CD4-positive, alpha-beta T cell treated with Interferon gamma for 1 hour (primary cell): ENCODE measurements at regions not wholly inside any gene's neighbourhood (a gene's known extent, or its start where the extent isn't known, plus 50 kb on each side); places are given as distances from the start of the nearest gene placed in this dataset.
"Not testable (repeated sequence)": the region's sequence is repeated elsewhere in the genome, so short reads cannot be mapped to it uniquely, and the experiment has no call there.

Experiments used
- DNase-seq: peaks from one replicate; pipeline ENCODE4 v3.0.0-alpha.2; 2020

DNA sequence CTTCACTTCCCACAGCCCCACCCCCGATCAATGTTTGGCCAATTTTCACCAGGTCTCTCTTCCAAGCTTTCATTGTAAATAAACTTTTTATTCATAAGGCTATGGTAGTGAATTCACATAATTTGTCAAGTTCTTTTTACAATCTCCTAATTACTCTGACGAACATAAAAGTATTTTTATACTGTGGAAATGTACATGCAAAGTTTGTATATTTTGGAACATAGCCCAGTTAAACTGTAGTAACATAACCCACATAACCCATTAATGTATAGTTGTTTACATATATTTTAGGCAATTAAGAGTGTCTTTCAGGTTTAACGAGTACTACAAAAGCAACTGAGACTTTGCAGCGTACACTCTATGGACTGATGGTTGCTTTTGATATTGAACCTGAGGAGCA, 228.3 kb upstream of the ERBB4 start:
- no peak for DNase-seq

DNA sequence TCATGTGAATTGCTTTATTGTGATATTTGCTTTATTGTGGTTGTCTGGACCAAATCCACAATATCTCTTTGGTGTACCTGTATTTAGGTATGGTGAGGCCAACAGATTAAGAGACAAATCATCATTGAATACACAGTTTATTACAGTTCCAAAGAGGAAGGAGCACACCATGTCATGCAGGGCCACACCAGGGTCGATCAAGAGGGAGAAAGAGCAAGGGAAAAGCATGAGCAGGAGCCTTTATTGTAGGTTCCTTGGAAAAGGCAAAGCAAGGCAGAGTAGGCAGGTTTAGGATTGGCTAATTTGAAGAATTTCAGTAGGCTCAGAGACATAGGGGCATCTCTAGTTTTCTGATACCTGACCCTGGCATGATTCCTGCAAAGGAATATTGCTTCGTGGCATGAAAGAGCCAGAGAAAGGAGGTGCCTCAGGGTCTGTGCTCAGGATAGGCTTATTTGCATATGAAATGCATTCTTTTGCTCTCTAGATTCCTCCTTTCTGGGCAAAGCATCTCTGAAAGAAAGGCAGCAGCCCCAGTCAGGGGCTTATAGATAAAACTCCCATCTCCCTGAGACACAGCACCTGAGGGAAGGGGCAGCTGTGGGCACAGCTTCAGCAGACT, 214.2 kb upstream of the ERBB4 start:
- no peak for DNase-seq

DNA sequence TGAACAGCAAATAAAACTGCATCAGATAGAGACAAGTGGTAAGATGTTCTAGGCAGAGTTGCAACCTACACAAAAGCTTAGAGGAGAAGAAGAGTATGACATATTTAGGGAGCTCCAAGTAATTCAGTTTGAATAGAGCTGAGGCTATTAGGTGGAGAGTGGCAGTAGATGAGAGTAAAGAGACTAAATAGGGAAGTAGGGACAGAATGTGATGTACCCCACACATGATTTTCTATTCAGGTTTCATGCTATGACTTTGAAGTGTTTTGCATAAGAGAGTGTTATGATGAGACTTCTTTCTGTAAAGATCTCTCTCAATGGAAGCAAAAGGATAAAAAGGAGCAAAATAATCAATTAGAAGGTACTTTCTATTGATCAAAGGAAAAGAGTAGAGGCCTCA, 206.8 kb upstream of the ERBB4 start:
- DNase-seq, result no peak

DNA sequence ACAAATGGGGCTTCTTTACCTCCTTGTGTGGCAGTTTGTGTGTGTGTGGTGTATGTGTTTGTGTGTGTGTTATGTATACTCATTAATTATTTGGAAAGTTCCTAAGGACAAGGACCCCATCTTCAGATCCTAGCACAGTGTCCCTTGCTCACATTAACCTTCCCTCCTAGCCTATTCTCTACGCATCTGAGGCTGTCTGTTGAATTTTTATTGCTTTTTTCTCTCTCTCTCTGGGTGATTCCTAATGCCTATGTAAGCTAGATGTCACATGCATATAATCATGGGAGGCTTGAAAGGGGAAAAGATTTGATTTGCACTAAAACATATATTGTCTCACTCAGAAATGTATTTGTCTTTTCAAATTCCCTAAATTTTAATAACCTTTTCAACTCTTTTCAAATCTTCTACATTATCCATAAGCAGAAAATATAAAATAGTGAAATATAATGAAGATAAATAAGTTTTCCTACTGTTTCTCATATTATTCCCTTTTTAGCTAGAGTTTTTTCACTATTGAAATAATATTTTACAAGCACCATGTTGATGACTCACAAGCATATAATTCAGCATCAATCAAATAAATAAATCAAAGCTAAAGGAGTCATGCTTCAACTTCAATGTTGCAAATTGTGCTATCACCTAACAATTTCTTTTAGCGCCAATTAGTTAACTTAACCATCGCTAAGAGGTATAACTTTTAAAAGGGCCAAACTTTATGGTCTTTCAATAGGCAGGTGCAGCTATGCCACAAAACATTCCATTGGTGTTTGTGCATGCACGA, 199.0 kb upstream of the ERBB4 start:
- no peak for DNase-seq

DNA sequence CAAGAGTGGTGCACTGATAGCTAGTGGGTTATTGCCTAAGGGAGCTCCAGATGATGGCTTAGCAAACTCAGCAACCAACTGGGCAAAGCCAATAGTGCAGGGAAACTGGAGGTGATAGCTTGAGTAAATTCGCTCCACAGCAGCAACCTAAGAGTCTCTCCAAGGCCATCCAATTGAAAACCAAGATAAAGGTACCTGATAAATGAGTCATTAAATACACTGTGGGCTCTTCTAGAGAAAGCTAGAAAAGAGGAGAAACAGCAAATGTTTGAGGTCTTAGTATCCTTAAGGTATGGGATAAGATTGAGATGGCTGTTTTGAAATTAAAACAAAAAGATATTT, 197.8 kb upstream of the ERBB4 start:
- DNase-seq, result no peak

DNA sequence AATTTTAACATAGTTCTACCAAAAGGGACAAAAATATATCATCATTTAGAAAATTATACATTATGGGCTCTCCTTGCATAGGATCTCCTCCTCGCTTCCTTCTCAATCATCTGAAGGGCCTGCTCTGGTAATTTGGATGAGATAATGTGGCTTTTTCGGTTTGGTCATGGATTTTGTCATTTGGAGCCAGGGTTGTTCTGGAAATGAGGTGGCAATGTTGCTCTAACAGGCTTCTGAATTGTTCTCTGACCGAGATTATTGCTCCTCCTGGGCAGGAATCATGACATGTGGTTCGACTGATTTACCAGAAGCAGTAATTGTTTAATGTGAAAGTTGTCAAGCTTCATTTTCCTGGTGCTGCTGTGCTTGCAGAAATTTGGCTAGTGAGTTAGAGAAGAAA, 194.7 kb upstream of the ERBB4 start:
- no peak for DNase-seq

DNA sequence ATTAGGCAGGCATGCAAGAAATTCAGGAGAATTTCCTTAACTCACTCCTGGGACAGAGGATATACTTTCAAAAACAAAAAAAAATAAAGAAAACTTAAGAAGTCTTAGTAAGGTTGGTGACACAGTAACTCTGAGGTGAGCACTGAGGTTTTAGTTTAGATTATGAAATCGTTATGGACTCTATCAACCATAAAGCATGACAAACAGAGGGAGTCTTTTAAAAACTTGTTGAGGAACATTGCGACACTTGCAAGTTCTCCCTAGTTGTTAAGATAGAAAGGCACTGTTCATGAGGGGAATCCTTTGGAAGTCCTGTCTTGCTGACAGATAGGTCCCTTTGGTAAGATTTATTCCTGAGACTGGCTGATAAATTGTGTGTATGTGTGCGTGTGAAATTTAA, 194.3 kb upstream of the ERBB4 start:
- DNase-seq, result no peak

DNA sequence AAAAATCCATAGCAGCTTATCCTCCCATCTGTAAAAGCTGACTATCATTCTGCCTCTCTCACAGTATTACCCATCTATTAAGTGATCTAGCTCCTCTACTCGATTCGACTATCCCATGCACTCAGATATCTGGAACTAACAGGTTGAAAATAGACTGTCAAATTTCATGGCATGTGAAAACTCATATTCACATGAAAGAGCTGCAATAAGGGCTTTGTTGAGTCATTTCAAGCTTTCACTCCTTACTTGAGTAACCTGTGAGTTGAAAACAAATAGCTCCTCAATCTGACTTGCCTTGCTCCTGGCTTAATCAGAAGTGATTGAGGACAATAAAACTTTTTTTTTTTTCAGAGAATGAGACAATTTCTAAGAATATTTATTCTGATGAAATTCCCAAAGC, 192.4 kb upstream of the ERBB4 start:
- DNase-seq, result no peak

DNA sequence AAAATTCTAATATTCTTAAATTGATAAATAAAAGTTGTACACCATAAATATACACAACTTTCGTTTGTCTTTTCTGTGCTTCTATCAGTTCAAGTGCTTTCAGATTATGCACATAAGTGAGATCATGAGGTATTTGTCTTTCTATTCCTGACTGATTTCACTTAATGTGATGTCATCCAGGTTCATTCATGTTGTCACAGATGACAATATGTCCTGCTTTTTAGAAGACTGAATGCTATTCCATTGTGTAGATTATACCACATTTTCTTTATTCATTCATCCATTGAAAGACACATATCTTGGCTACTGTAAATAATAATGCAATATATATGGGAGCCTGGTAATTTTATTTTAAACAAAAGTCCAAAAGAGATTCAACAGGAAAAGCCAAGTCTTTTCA, 190.1 kb upstream of the ERBB4 start:
- DNase-seq, result no peak

DNA sequence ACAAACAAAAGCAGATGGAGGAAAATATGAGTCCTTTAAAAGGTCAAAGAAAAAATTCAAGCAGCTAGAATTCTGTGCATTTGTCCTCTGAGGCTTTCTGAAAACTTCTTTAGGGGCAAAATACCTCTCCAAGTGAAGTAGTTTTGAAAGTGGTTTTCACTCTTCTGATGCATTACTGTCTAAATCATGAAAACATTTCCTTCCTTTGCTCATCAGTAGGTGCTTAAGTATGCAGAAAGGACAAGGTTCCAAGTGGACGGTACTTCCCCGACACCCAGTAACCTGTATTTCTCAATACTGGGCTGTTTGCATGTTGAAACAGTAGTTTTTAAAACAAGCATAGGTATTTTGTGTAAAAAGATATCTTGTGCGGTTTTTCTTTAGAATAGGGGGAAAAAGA, 189.1 kb upstream of the ERBB4 start:
- no peak for DNase-seq

DNA sequence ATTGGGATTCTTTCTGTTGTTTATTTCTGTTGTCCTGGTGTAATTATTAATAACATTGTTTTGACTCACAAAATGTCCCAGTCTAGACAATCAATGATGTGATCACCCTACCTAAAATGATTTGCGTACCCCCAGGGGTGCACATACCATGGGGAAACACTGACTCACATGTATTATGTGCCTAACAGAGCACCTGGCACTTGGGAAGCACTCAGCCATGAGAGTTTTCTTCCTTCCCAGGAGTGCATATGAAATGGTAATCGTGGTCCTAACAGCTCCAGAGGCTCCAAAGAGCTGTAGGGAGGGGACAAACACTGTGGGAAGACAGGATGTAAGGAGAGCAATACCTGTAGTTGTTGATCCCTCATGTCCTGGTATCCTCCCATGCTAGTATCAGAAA, 187.8 kb upstream of the ERBB4 start:
- DNase-seq, result no peak

DNA sequence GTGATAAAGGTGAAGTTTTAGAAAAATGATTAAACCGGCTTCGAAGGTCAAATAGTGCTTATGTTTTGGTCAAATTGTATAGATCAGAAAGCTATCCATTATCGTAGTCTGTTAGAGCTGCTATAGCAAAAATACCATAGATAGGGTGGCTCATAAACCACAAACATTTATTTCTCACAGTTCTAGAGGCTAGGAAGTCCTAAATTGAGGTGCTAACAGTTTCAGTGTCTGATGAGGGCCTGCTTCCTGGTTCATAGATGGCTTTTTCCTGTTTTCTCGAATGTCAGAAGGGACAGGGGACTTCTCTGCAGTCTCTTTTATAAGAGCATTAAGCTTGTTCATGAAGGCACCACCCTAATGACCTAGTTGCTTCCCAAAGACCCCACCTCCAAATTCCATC, 186.6 kb upstream of the ERBB4 start:
- no peak for DNase-seq

DNA sequence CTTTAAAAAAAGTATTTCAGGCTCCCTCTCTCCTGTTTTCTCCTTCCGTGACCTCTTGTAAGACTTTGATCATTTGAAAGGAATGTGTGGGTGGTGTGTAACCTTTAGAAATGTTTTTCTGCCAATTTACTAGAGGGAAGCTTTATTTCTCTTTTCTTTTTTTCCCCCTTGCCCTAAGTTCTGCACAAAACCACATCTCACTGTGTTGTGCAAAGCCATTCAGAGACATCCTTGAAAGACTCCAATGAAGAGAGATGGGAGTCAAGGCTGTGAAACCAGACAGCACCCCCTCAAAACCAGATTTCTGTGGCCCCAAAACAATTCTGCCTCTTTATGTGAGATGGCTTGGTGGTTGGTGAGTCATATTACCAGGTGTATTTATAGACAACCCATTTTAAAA, 184.6 kb upstream of the ERBB4 start:
- no peak for DNase-seq

DNA sequence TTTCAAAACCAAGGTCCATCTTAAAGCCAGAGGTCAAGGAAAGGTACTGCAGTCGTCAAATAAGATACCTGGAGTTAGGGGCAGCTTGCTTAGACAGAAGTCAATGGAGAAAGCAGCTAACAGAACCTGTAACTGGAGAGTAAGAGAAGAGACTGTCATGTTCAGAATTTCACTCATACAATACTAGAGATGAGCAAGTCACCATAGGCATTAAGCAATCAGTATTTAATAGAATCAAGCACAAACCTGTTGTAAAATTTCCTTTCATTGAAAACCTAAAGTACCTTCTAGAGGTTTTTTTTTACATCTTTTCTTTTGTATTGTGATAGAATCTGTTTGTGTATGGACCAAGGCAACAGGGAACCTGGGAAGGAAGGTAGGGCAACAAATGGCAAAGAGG, 183.4 kb upstream of the ERBB4 start:
- no peak for DNase-seq

DNA sequence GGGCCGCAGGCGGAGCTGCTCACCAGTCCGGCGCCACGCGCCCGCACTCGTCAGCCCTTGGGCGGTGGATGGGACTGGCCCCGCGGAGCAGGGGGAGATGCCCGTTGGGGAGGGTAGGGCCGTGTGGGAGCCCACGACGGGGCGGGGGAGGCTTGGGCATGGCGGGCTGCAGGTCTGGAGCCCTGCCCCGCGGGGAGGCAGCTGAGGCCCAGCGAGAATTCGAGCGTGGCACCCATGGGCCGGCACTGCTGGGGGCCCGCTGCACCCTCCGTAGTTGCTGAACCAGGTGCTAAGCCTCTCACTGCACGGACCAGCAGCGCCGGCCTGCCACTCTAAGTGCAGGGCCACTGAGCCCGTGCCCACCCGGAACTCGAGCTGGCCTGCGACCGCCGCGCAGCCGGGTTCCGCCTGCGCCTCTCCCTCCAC, 182.4 kb upstream of the ERBB4 start:
- DNase-seq, result no peak

DNA sequence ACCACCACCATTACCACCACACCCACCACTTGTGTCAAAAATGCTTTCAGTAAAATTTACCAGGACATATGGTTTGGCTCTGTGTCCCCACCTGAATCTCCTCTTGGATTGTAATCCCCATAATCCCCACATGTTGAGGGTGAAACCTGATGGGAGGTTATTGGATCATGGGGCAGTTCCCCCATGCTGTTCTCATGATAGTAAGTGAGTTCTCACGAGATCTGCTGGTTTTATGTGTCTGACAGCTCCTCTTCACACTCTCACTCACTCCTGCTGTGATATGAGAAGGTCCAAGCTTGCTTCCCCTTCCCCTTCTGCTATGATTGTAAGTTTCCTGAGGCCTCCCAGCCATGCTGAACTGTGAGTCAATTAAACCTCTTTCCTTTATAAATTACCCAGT, 176.8 kb upstream of the ERBB4 start:
- not testable (repeated sequence) for DNase-seq

DNA sequence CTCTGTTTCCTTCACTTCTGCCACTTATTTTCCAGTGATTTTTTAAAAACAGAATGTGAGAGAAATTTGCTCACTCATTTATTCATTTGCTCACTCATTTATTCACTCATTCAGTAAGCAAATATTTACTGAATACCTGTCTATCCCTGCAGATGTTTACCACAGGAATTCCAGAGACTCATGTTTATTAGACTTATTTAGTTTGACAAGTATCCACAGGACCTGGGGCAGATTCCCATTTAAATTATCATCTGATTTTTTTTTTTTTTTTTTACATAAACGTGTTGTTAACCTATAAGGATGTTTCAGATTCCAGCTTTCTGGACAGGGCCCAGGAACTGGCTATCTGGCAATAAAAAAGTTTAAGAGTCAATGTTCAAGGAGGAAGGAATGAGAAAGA, 175.1 kb upstream of the ERBB4 start:
- no peak for DNase-seq

DNA sequence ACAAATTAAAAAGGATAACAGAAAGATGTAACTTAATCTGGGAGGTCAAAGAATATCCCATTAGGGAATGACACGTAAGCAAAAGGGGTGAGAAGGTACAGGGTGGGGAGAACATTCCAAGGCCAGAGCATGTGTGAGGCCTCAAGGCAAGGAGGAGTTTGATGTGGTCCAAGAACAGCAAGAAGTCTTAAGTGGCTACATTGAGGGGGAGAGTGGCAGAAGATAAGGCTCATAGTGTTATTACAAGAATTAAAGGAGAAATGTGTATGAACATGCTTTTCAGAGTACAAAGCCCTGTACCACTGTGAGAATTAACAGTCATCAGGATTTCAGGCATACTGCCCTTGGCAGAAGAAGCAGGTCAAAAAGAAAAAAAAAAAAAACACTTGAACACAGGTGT, 174.4 kb upstream of the ERBB4 start:
- DNase-seq, result no peak

DNA sequence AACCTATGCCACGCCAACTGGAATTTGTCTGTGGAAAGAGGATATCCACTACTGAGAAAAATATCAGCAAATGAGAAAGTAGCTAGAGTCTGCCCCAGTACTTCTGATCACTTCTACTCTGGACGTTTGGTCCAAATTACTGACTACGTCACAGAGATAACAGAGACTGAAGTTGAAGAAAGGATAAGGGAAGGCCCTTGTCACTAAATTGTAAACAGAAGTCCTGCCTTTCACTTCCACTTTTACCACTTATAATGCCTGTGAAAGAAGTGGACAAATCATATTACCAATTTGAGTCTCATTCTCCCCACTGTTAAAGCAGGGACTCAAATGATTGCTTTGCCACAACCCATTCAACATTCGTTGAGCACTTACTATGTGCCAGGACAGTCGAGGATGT, 173.9 kb upstream of the ERBB4 start:
- no peak for DNase-seq

DNA sequence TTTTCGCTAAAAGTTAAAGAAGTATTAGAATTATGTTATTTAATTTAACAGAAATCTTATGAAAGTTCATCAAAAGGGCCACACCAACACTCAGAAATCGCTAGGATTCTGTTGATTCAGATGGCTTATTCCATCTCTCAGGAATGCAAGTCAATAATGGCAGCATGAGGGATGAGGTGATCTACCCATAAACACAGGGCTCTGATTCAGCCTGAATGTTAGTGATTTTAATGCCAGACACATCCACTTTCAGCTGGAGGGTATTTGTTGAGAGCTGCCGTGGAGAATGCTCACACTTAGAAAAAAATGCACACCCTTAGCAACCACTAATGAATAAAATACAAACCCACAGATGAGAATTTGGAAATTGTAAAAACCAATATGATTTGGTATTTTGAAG, 173.3 kb upstream of the ERBB4 start:
- DNase-seq, result no peak

DNA sequence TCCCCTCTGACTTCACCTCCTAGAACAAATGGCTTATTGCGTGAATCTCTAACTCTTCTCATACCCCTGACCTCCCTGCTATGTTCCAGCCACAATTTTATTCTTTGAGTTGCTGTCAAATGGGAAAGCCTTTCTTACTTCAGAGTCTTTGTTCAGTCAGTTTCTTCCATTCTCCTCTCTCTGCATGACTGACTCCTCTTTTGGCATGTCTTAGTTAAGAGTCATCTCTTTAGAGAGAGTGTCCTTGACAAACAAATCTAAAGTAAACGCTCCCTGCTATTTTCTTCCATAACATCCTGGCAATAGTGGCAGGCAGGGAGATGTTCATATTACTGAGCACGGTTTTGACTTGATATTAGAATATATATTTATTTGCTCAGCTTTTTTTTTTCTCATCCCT, 170.7 kb upstream of the ERBB4 start:
- DNase-seq, result no peak

DNA sequence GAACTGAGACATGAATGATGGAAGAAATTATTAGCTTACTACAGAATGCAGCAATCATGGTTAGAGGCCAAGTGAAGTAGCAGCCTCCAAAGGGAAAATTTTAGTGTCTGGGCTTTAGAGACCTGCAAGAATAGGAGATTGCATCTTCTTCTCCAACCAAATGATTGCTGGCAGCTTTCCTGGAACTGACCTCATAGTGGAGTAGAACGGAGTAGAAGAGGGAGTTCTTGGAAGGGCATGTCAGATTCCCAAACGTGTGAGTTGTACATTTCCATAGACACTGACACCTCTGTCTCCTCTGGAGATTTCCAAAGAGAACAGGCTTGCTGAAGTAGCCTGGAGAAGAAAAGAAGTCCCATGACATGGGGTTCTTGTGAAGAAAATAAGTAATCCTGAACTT, 169.8 kb upstream of the ERBB4 start:
- no peak for DNase-seq

DNA sequence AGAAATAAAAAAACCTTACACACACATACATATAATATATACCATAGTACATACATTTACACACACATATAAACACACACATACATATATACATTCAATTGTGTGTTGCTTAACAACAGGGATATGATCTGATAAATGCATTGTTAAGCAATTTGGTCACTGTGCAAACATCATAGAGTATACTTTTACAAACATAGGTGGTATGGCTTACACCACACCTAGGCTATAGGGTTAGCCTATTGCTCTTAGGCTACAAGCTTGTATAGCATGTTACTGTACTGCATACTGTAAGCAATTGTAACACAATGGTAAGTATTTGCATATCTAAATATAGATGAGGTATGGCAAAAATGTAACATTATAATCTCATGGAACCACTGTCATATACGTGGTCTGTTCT, 156.8 kb upstream of the ERBB4 start:
- no peak for DNase-seq

DNA sequence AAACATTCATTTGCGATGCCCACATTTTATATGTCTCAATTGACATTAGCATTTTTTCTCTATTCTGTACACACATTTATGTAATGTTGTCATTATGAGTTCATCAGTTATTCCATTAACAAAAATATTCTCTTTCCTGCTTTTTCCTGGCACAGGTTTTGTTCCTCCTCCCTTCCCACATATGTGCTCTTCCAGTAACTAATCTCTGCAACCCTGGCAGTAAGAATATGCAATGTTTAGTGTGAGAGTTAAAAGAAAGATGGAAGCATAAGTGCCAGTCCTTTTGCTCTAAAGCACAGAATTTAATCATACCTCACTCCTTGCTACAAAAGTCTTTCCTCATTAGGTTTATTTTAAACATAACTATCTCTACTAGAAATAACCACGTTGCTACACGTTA, 155.8 kb upstream of the ERBB4 start:
- DNase-seq, result no peak

DNA sequence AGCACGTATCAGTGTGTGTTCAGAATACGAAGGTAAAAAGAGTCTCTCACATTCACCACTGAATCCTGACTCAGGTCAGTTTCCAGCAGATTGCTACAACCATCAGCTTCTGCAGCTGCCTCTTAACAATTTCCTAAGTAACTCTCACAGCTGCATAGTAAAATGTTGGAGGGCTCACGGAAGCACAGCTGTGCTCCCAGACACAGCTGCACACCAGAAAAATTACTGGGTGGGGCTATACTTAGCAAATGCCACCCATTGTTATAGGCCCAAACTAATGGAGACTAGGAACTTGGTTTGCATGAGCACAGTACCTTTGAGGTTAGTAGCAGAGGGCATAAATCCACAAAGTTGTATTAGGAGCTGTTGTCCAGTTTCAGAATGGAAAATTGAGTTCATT, 153.9 kb upstream of the ERBB4 start:
- no peak for DNase-seq
